ENCODE measurements at regions not wholly inside any gene's neighbourhood (a gene's known extent, or its start where the extent isn't known, plus 50 kb on each side); places are given as distances from the start of the nearest gene placed in this dataset.

DNA sequence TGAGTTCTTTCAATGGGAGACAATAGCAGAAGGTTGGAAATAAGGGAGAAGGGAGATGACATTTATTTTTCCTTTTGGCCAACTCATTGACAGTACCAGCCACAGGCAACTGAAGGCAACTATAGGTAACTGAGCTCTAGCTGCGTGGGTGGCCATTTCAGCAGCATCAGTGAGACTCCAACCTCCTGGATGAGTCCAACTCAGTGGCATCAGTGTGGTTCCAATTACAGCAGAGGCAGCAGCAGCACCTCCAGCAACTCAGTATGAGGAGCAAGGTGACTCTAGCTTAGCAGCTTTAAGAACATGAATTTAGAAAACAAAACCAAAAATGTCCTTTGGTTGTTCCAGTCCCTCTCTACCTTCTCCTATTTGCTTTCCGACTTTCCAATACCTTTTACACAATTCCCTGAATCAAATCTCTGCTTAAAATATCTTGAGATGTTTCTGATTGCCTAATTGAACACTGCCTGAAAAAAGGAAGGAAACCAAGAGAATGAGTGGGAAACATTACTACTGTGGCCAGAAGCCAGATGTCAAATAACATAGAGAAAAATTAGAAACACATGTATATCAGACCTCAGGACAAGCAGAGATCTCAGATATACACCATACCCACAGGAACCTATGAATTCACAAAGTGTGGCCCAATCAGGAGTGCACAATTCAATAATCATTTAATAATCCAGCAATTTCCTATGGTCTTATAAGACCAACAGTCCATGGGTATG is 166.5 kb upstream of the RORB start:
- TF ChIP-seq, protein P1, sequence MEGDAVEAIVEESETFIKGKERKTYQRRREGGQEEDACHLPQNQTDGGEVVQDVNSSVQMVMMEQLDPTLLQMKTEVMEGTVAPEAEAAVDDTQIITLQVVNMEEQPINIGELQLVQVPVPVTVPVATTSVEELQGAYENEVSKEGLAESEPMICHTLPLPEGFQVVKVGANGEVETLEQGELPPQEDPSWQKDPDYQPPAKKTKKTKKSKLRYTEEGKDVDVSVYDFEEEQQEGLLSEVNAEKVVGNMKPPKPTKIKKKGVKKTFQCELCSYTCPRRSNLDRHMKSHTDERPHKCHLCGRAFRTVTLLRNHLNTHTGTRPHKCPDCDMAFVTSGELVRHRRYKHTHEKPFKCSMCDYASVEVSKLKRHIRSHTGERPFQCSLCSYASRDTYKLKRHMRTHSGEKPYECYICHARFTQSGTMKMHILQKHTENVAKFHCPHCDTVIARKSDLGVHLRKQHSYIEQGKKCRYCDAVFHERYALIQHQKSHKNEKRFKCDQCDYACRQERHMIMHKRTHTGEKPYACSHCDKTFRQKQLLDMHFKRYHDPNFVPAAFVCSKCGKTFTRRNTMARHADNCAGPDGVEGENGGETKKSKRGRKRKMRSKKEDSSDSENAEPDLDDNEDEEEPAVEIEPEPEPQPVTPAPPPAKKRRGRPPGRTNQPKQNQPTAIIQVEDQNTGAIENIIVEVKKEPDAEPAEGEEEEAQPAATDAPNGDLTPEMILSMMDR (conservative IDR thresholded peaks at IDR 0.05; ENCODE audit: low read length), result no peak
- TF ChIP-seq EZH2phosphoT487 (IDR thresholded peaks at IDR 0.05; ENCODE audit: borderline replicate concordance, low read depth, low read length), result no peak

Data from OCI-LY7 (cell line).